ENCODE measurements at regions not wholly inside any gene's neighbourhood (a gene's known extent, or its start where the extent isn't known, plus 50 kb on each side); places are given as distances from the start of the nearest gene placed in this dataset.

GRCh38 chr1:193513032-193513431 lies 326.6 kb upstream of the B3GALT2 start:
- DNase-seq (ENCODE audit: extremely low spot score): no peak
- no peak for TF ChIP-seq CTCF (IDR thresholded peaks at IDR 0.05; ENCODE audit: control extremely low read depth, extremely low read depth, low read depth, missing control alignments)
- POLR2A ChIA-PET: no interaction called here
- CTCF ChIA-PET: interaction anchor here (1.0 to 1.2 kb wide), 2 partner anchors 9 to 12 kb away, joined by 3 to 5 read pairs; no protein-coding TSS in a partner anchor

DNA sequence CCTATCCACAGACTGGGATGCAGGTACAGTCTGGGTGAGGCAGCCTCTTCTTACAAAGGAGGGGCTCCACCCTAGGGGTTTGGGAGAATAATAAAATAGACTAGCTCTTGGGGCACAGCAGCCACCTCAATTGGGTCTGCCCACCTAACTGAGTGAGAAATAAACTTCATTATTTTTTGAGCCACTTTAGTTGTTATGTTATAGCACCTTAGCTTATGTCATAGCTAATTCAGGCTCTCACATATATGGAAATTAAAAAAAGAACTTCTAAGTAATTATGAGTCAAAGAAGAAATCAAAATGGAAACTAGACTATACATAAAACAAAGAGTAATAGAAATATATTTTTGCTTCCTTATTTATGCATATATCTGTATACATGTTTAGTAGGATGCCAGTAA lies 318.5 kb upstream of the B3GALT2 start:
- DNase-seq (ENCODE audit: extremely low spot score): no peak
- POLR2A ChIA-PET: no interaction called here
- no peak for TF ChIP-seq CTCF (IDR thresholded peaks at IDR 0.05; ENCODE audit: control extremely low read depth, extremely low read depth, low read depth, missing control alignments)
- CTCF ChIA-PET: interaction anchor here (1.5 kb wide), 1 partner anchor 9 kb away, joined by 3 read pairs; no protein-coding TSS in a partner anchor

DNA sequence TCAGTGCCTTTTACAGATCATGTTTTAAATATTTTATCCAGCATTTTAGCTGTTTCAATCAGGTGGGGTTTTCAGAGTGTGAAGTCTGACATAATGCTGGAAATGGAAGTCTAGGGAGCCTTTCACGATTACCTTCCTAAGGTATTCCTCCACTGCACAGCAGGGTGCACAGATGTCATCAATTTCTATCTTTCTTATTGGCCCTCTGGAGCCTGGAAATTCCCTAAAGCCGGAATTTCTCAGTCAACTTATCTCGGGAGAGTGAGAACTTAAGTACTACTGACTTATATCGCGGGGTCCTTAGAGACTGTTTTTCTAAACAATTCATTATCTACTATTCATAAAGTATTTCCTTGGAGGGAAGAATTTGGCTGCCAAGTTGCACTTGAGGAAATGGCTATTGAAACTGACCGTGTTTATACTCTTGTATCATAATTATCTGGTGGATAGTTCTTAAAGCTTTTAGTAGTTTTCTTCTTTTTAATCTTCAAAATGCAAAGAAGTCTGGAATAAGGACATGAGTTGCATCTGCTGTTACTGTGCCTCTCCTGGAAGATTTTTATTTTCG lies 311.8 kb upstream of the B3GALT2 start:
- ChIA-PET CTCF (interaction anchor here (1.6 kb wide), 1 partner anchor 9 kb away, joined by 4 read pairs; no protein-coding TSS in a partner anchor), POLR2A (no interaction called here)
- no peak for DNase-seq (ENCODE audit: extremely low spot score)
- no peak for TF ChIP-seq CTCF (IDR thresholded peaks at IDR 0.05; ENCODE audit: control extremely low read depth, extremely low read depth, low read depth, missing control alignments)

- TF ChIP-seq CTCF (IDR thresholded peaks at IDR 0.05; ENCODE audit: control extremely low read depth, extremely low read depth, low read depth, missing control alignments): no peak
- no peak for DNase-seq (ENCODE audit: extremely low spot score)
- POLR2A ChIA-PET: no interaction called here
- CTCF ChIA-PET: no interaction called here
Observed at GRCh38 chr1:193494368-193494767, 308.0 kb upstream of the B3GALT2 start.

- DNase-seq (ENCODE audit: extremely low spot score): no peak
- ChIA-PET POLR2A (no interaction called here), CTCF (interaction anchor here (1.5 kb wide), 1 partner anchor 9 kb away, joined by 4 read pairs; no protein-coding TSS in a partner anchor)
- TF ChIP-seq CTCF (IDR thresholded peaks at IDR 0.05; ENCODE audit: control extremely low read depth, extremely low read depth, low read depth, missing control alignments): no peak
Observed at GRCh38 chr1:193489191-193489590, 302.8 kb upstream of the B3GALT2 start.

DNA sequence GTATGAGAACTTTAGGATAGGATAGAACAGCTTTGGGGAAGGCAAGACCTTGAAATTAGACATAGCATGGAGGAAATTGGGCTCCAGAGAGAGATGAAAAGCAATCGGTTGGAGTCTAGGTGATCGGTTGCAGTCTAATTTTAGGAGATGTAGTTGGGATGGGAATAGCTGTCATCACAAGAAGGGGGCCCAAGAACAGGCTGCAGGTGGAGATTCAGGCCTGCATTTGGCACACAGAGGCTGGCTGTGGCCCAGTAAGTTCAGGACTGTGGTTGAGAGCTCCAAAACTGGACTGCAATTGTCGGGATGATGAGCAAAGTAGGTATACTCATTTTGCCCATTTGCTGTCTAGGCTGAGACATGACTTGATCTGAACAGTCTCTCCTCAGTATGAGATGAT lies 301.3 kb upstream of the B3GALT2 start:
- CTCF ChIA-PET: no interaction called here
- no peak for TF ChIP-seq CTCF (IDR thresholded peaks at IDR 0.05; ENCODE audit: control extremely low read depth, extremely low read depth, low read depth, missing control alignments)
- POLR2A ChIA-PET: no interaction called here
- no peak for DNase-seq (ENCODE audit: extremely low spot score)

All from GM10248 (cell line).